ENCODE measurements at regions not wholly inside any gene's neighbourhood (a gene's known extent, or its start where the extent isn't known, plus 50 kb on each side); places are given as distances from the start of the nearest gene placed in this dataset.

DNA sequence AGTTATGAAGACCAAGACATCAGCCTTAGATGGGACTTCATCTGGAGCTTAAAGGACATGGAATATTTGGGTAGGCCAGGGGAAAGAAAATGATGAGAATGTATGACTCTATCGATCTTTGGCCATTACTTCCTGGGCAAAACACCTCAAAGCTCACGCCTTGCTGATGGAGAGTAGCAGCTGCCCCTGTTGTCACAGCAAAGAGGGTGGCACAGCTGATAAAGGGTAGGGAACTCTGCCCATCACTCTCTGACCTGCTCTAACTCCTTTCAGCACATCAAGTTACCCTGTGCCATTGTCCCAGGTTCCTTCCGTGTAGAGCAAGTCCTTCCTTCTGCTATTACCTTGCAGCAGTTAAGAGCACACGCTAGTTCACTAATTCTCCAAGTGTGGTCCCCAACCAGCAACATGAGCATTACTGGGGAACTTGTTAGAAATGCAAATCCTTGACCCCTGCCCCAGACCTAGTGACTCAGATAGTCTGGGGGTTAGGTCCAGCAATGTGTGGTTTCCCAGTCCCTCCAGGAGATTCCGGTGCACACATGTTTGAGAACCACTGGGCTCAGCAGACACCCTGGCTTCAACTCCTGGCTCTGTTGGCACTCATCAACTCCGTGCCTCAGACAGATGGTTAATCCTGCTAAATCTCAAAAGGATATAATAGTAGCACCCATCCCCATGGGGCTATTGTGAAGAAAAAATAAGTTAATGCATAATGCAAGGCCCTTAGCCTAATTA is 93.7 kb upstream of the EEA1 start:
- no peaks in the 10 kb centered on the region for H3K36me3 ChIP-seq (ENCODE audit: control insufficient read depth, insufficient read depth, low read length)
- no peaks in the 10 kb centered on the region for H3K27me3 ChIP-seq (ENCODE audit: control insufficient read depth, insufficient read depth, low read length)
- no peak overlapping the region for H3K27ac ChIP-seq
- no peaks in the 10 kb centered on the region for H3K79me2 ChIP-seq
- no peak overlapping the region for H3K4me3 ChIP-seq (ENCODE audit: low read depth, low read length)
- H3K4me2 ChIP-seq (ENCODE audit: low read length) = no peak overlapping the region
- H2AFZ ChIP-seq = no peak overlapping the region
- TF ChIP-seq, protein P1, sequence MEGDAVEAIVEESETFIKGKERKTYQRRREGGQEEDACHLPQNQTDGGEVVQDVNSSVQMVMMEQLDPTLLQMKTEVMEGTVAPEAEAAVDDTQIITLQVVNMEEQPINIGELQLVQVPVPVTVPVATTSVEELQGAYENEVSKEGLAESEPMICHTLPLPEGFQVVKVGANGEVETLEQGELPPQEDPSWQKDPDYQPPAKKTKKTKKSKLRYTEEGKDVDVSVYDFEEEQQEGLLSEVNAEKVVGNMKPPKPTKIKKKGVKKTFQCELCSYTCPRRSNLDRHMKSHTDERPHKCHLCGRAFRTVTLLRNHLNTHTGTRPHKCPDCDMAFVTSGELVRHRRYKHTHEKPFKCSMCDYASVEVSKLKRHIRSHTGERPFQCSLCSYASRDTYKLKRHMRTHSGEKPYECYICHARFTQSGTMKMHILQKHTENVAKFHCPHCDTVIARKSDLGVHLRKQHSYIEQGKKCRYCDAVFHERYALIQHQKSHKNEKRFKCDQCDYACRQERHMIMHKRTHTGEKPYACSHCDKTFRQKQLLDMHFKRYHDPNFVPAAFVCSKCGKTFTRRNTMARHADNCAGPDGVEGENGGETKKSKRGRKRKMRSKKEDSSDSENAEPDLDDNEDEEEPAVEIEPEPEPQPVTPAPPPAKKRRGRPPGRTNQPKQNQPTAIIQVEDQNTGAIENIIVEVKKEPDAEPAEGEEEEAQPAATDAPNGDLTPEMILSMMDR (IDR thresholded peaks at IDR 0.05) = no peak
- H3K4me1 ChIP-seq = peaks cover 29% of the 10 kb centered on the region
- no peak overlapping the region for H3K9ac ChIP-seq
- H3K9me3 ChIP-seq (ENCODE audit: control insufficient read depth, low read length) = no peaks in the 10 kb centered on the region

DNA sequence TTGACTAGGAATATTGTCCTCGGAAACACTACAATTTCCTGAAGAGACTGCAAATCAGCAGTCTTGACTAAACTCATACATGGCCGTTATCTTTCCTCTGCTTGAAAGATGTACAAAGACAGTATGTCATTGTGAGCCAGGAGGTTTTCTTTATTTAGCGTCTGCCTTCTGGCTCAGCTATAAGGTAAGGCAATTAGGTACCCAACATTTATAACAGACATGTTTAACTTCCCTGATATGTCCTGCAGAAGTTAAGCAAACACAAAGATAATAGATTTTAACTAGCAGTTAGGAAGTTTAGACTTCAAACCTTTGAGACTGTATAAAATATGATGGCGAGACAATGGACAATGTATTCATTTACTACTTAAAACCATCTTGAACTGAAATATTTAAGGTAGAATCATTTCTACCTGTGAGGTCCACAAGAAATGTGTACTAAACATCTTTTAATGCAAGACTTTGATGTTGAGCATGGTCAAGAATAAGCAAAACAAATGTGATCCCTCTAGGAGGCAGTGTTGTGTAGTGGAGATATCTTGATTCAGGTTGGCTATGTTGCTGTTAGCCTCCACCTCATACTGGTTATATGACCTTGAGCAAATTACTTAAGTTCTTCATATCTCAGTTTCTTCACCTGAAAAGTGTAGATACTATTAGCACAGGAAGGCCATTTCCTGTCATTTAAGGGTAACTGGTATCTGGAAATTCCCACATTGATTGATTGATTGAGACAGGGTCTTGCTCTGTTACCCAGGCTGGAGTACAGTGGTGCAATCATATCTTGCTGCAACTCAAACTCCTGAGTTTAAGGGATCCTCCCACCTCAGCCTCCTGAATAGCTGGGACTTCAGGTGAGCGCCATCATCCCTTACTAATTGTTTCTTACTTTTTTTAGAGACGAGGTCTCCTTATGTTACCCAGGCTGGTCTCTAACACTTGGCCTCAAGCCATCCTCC is 96.3 kb upstream of the EEA1 start:
- Histone ChIP-seq H3K27ac (no peak overlapping the region), H3K4me1 (peaks cover 9% of the 10 kb centered on the region), H3K27me3 (ENCODE audit: control insufficient read depth, insufficient read depth, low read length) (no peaks in the 10 kb centered on the region), H2AFZ (no peak overlapping the region), H3K36me3 (ENCODE audit: control insufficient read depth, insufficient read depth, low read length) (no peaks in the 10 kb centered on the region), H3K79me2 (no peaks in the 10 kb centered on the region), H3K4me2 (ENCODE audit: low read length) (no peak overlapping the region), H3K9me3 (ENCODE audit: control insufficient read depth, low read length) (no peaks in the 10 kb centered on the region), H3K4me3 (ENCODE audit: low read depth, low read length) (no peak overlapping the region), H3K9ac (no peak overlapping the region)
- TF ChIP-seq, protein P1 (IDR thresholded peaks at IDR 0.05) = peak; percentile 51

DNA sequence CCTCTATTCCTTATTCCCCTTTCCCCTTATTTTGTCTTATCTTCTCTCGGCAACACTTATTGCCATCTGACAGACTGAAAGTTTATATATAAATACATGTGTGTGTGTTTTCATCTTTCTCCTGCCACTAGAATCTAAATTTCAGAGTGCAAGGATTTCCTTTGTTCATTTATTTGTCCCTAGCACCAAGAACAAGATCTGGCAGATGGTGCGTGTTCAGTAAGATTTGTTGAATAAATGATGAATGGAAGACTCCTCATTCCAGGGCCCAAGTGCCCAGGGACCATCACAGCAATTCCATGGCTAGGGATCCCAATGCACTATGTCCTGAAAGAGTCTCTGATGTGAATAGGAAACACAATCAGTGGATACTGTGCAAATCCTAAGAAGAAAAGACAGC is 97.9 kb upstream of the EEA1 start:
- H3K4me1 ChIP-seq = no peaks in the 10 kb centered on the region
- H3K27me3 ChIP-seq (ENCODE audit: control insufficient read depth, insufficient read depth, low read length) = no peaks in the 10 kb centered on the region
- H3K9ac ChIP-seq = no peak overlapping the region
- H3K27ac ChIP-seq = no peak overlapping the region
- H3K36me3 ChIP-seq (ENCODE audit: control insufficient read depth, insufficient read depth, low read length) = no peaks in the 10 kb centered on the region
- no peaks in the 10 kb centered on the region for H3K79me2 ChIP-seq
- no peak overlapping the region for H3K4me3 ChIP-seq (ENCODE audit: low read depth, low read length)
- no peaks in the 10 kb centered on the region for H3K9me3 ChIP-seq (ENCODE audit: control insufficient read depth, low read length)
- peak overlapping the region; percentile 47 for H2AFZ ChIP-seq
- no peak overlapping the region for H3K4me2 ChIP-seq (ENCODE audit: low read length)
- TF ChIP-seq, protein P1 (IDR thresholded peaks at IDR 0.05) = no peak

DNA sequence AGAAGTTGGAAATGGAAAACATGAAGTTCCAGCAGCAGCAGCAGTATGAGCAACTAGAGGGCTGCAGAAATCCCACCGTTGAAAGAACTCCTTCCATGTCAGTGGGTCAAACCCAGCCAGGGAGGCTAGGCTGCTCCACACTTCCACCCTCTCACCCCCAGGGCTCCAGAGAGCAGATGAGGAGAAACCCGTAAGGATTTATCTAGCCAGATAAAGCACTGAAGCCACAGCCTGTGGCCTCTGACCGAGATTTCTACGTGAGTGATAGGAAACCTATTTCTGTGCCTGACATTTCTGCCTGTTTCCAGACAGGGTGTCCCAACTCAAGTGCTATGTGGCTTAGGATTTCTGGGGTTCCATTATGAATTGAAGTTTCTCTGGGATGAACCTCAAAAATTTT is 100.0 kb upstream of the EEA1 start:
- Histone ChIP-seq H3K4me2 (ENCODE audit: low read length) (no peak overlapping the region), H3K36me3 (ENCODE audit: control insufficient read depth, insufficient read depth, low read length) (no peaks in the 10 kb centered on the region), H3K27me3 (ENCODE audit: control insufficient read depth, insufficient read depth, low read length) (no peaks in the 10 kb centered on the region), H3K4me3 (ENCODE audit: low read depth, low read length) (no peak overlapping the region), H3K9me3 (ENCODE audit: control insufficient read depth, low read length) (no peaks in the 10 kb centered on the region), H2AFZ (no peak overlapping the region), H3K27ac (no peak overlapping the region), H3K79me2 (no peaks in the 10 kb centered on the region), H3K9ac (no peak overlapping the region), H3K4me1 (no peaks in the 10 kb centered on the region)
- TF ChIP-seq, protein P1 (IDR thresholded peaks at IDR 0.05) = no peak
